Hematopoietic multipotent progenitor cell treated with erythropoietin and hydrocortisone succinate and interleukin-3 and kit ligand, for 4 days (in vitro differentiated cells): ENCODE measurements at regions not wholly inside any gene's neighbourhood (a gene's known extent, or its start where the extent isn't known, plus 50 kb on each side); places are given as distances from the start of the nearest gene placed in this dataset.

Experiments used
- DNase-seq: peaks from one replicate; pipeline ENCODE4 v3.0.0-alpha.2; 2015

- no peak for DNase-seq
These were observed 62.9 kb downstream of the NHLRC3 start for GRCh38 chr13:39100996-39101738.

GRCh38 chr13:39102981-39103490 is 64.8 kb downstream of the NHLRC3 start:
- DNase-seq, result peak; percentile 2

GRCh38 chr13:39105110-39105509 is 66.9 kb downstream of the NHLRC3 start:
- DNase-seq, result peak; percentile 37

GRCh38 chr13:39106216-39107005 is 68.2 kb downstream of the NHLRC3 start:
- DNase-seq, result no peak

GRCh38 chr13:39107561-39107960 is 69.3 kb downstream of the NHLRC3 start:
- DNase-seq, result no peak

- DNase-seq, result no peak
These were observed 70.5 kb downstream of the NHLRC3 start for GRCh38 chr13:39108783-39109182.

GRCh38 chr13:39110518-39111097 is 72.4 kb downstream of the NHLRC3 start:
- DNase-seq, result no peak

- no peak for DNase-seq
These were observed 72.9 kb downstream of the NHLRC3 start for GRCh38 chr13:39111145-39111544.

- DNase-seq, result no peak
These were observed 81.2 kb downstream of the NHLRC3 start for GRCh38 chr13:39119422-39119821.

GRCh38 chr13:39123578-39123977 is 85.3 kb downstream of the NHLRC3 start:
- DNase-seq, result no peak

GRCh38 chr13:39129213-39129612 is 91.0 kb downstream of the NHLRC3 start:
- DNase-seq, result no peak

GRCh38 chr13:39130301-39130700 is 92.0 kb downstream of the NHLRC3 start:
- no peak for DNase-seq

- DNase-seq, result no peak
These were observed 94.3 kb downstream of the NHLRC3 start for GRCh38 chr13:39132286-39133230.

- DNase-seq, result no peak
These were observed 95.5 kb downstream of the NHLRC3 start for GRCh38 chr13:39133781-39134180.

- DNase-seq, result no peak
These were observed 96.3 kb downstream of the NHLRC3 start for GRCh38 chr13:39134574-39134973.

- no peak for DNase-seq
These were observed 106.1 kb downstream of the NHLRC3 start for GRCh38 chr13:39144391-39144790.

- peak; percentile 72 for DNase-seq
These were observed 106.8 kb downstream of the NHLRC3 start for GRCh38 chr13:39144941-39145533.

- DNase-seq, result peak; percentile 35
These were observed 110.3 kb downstream of the NHLRC3 start for GRCh38 chr13:39148513-39148961.

- DNase-seq, result no peak
These were observed 111.6 kb downstream of the NHLRC3 start for GRCh38 chr13:39149896-39150295.

GRCh38 chr13:39154041-39154440 is 115.8 kb downstream of the NHLRC3 start:
- no peak for DNase-seq

- DNase-seq, result no peak
These were observed 121.1 kb downstream of the NHLRC3 start for GRCh38 chr13:39159393-39159792.

- DNase-seq, result no peak
These were observed 121.7 kb downstream of the NHLRC3 start for GRCh38 chr13:39159846-39160370.
